Naive thymus-derived CD4-positive, alpha-beta T cell (primary cell): ENCODE measurements at regions not wholly inside any gene's neighbourhood (a gene's known extent, or its start where the extent isn't known, plus 50 kb on each side); places are given as distances from the start of the nearest gene placed in this dataset.

Experiments used
- ATAC-seq: fragments of 150-1000 bp; cut with Tn5 transposase; 2 replicates; pipeline ENCODE4 v1.10.0; 2021; ENCODE audit warnings: mild to moderate bottlenecking, moderate library complexity
- CTCF ChIA-PET: fragments of 350-600 bp; sonication (Branson Sonifier 250); formaldehyde crosslinking; loops from one replicate; lab custom pipeline; 2021; ENCODE audit warnings: antibody characterized with exemption; lab: Charles Lee
- POLR2A ChIA-PET: fragments of 350-600 bp; sonication (Branson Sonifier 250); formaldehyde crosslinking; loops from one replicate; lab custom pipeline; 2021; ENCODE audit warnings: antibody characterized with exemption, inconsistent platforms; lab: Charles Lee
- DNase-seq, 9 donors: peaks; one replicate each; pipeline versions ENCODE4 v3.0.0 to v3.0.0-alpha.2; 2020 to 2022; ENCODE audit warnings: mixed read lengths in 1 of 9
- H3K27ac ChIP-seq: one replicate; pipeline ENCODE4 v1.7.0; 2013; ENCODE audit warnings: mild to moderate bottlenecking, low read depth, low read length, moderate library complexity
- H3K27me3 ChIP-seq, 2 donors: one replicate each; pipeline ENCODE4 v1.7.0; 2013; ENCODE audit warnings: low read length in 2 of 2, mild to moderate bottlenecking in 2 of 2, moderate library complexity in 2 of 2; ENCODE audit not compliant: control insufficient read depth in 2 of 2, insufficient read depth in 2 of 2
- H3K36me3 ChIP-seq, 3 experiments: 1 replicate in 2 of 3; 2 replicates in 1 of 3; pipeline ENCODE4 v1.7.0; 2013; ENCODE audit warnings: low read length in 3 of 3, mild to moderate bottlenecking in 3 of 3, moderate library complexity in 1 of 3; ENCODE audit not compliant: insufficient read depth in 3 of 3, control insufficient read depth in 2 of 3
- H3K4me1 ChIP-seq, 2 donors: one replicate each; pipeline ENCODE4 v1.7.0; 2013; ENCODE audit warnings: low read length in 2 of 2, mild to moderate bottlenecking in 2 of 2, moderate library complexity in 1 of 2; ENCODE audit not compliant: control insufficient read depth in 2 of 2, insufficient read depth in 2 of 2
- H3K4me3 ChIP-seq: 2 replicates; pipeline ENCODE4 v1.7.0; 2013; ENCODE audit warnings: mild to moderate bottlenecking, low read length
- H3K9me3 ChIP-seq, 3 experiments: 1 replicate in 2 of 3; 2 replicates in 1 of 3; pipeline ENCODE4 v1.7.0; 2013; ENCODE audit warnings: low read length in 3 of 3; ENCODE audit not compliant: control insufficient read depth in 2 of 3
- H3K27ac Mint-ChIP-seq, 9 donors: one replicate each; pipeline ENCODE4 v1.8.0; 2020 to 2022; ENCODE audit warnings: mixed read lengths in 9 of 9, mild to moderate bottlenecking in 8 of 9, moderate library complexity in 5 of 9, inconsistent platforms in 2 of 9
- H3K27me3 Mint-ChIP-seq, 5 donors: one replicate each; pipeline ENCODE4 v1.8.0; 2021 to 2022; ENCODE audit warnings: mixed read lengths in 5 of 5, mild to moderate bottlenecking in 1 of 5
- H3K36me3 Mint-ChIP-seq, 5 donors: one replicate each; pipeline ENCODE4 v1.8.0; 2020 to 2022; ENCODE audit warnings: mixed read lengths in 5 of 5, mild to moderate bottlenecking in 3 of 5, inconsistent platforms in 1 of 5
- H3K4me1 Mint-ChIP-seq, 7 donors: one replicate each; pipeline ENCODE4 v1.8.0; 2020 to 2022; ENCODE audit warnings: mixed read lengths in 7 of 7, mild to moderate bottlenecking in 3 of 7, inconsistent platforms in 1 of 7
- H3K4me3 Mint-ChIP-seq, 10 donors: one replicate each; pipeline ENCODE4 v1.8.0; 2020 to 2022; ENCODE audit warnings: mild to moderate bottlenecking in 10 of 10, mixed read lengths in 10 of 10, moderate library complexity in 6 of 10, inconsistent platforms in 2 of 10
- H3K9me3 Mint-ChIP-seq, 11 donors: one replicate each; pipeline ENCODE4 v1.8.0; 2020 to 2022; ENCODE audit warnings: mixed read lengths in 11 of 11, mild to moderate bottlenecking in 4 of 11, inconsistent platforms in 1 of 11, moderate library complexity in 1 of 11
- intact Hi-C, 2 donors: fragments of 100-400 bp; cut with micrococcal nuclease; formaldehyde crosslinking; loops; one replicate each; pipeline ENCODE4 v1.15.1; 2023

- Histone ChIP-seq H3K27ac (no peak overlapping the region), H3K4me1 (no peaks in the 10 kb centered on the region), H3K27me3 (no peaks in the 10 kb centered on the region), H3K36me3 (no peaks in the 10 kb centered on the region), H3K9me3 (no peaks in the 10 kb centered on the region), H3K4me3 (no peak overlapping the region)
- CTCF ChIA-PET: interaction anchor here (0.8 to 3.0 kb wide), 5 partner anchors 19 to 198 kb away, joined by 3 to 32 read pairs (median 3); no protein-coding TSS in a partner anchor
- Mint-ChIP-seq H3K36me3 (no peaks in the 10 kb centered on the region), H3K9me3 (peaks cover 0 to 5% (median 2%) of the 10 kb centered on the region in 11 donors), H3K4me3 (no peak overlapping the region), H3K27ac (no peak overlapping the region), H3K4me1 (peaks cover 0 to 4% (median 0%) of the 10 kb centered on the region in 7 donors), H3K27me3 (peaks cover 0 to 4% (median 0%) of the 10 kb centered on the region in 5 donors)
- intact Hi-C loops: loop anchor here (1.0 to 10.0 kb wide), 5 partner anchors 125 to 538 kb away; no protein-coding TSS in a partner anchor
- ATAC-seq (peak; percentile 77), DNase-seq (peak in 7 of 9 donors; percentile 25 to 64 (median 56))
- POLR2A ChIA-PET: no interaction called here
Observed at GRCh38 chr21:17387030-17387617, 125.7 kb upstream of the CXADR start.

GRCh38 chr21:17388226-17388625 is 124.6 kb upstream of the CXADR start:
- ChIA-PET CTCF (interaction anchor here (1.1 to 3.6 kb wide), 3 partner anchors 20 to 197 kb away, joined by 3 to 29 read pairs (median 6); no protein-coding TSS in a partner anchor), POLR2A (interaction anchor here (0.6 kb wide), 1 partner anchor 208 kb away, joined by 3 read pairs; no protein-coding TSS in a partner anchor)
- no peaks in the 10 kb centered on the region for H3K4me1 ChIP-seq
- H3K27ac ChIP-seq: no peak overlapping the region
- no peaks in the 10 kb centered on the region for H3K27me3 ChIP-seq
- H3K36me3 Mint-ChIP-seq: no peaks in the 10 kb centered on the region
- H3K9me3 ChIP-seq: no peaks in the 10 kb centered on the region
- DNase-seq (no peak), ATAC-seq (no peak)
- H3K27ac Mint-ChIP-seq: no peak overlapping the region
- no peak overlapping the region for H3K4me3 Mint-ChIP-seq
- intact Hi-C loops: loop anchor here in 1 of 2 donors (10.0 kb wide), 1 partner anchor 537 kb away; no protein-coding TSS in a partner anchor
- peaks cover 0 to 4% (median 0%) of the 10 kb centered on the region in 5 donors for H3K27me3 Mint-ChIP-seq
- H3K9me3 Mint-ChIP-seq: no peaks in the 10 kb centered on the region
- no peaks in the 10 kb centered on the region for H3K36me3 ChIP-seq
- no peak overlapping the region for H3K4me3 ChIP-seq
- peaks cover 0 to 4% (median 0%) of the 10 kb centered on the region in 7 donors for H3K4me1 Mint-ChIP-seq

GRCh38 chr21:17389311-17389710 is 123.5 kb upstream of the CXADR start:
- no peak overlapping the region for H3K27ac Mint-ChIP-seq
- Histone ChIP-seq H3K36me3 (no peaks in the 10 kb centered on the region), H3K4me3 (no peak overlapping the region), H3K9me3 (no peaks in the 10 kb centered on the region), H3K4me1 (no peaks in the 10 kb centered on the region), H3K27ac (no peak overlapping the region), H3K27me3 (no peaks in the 10 kb centered on the region)
- intact Hi-C loops: loop anchor here in 1 of 2 donors (10.0 kb wide), 1 partner anchor 535 kb away; no protein-coding TSS in a partner anchor
- no peaks in the 10 kb centered on the region for H3K9me3 Mint-ChIP-seq
- DNase-seq: no peak
- ATAC-seq: no peak
- ChIA-PET CTCF (interaction anchor here (1.6 to 3.6 kb wide), 2 partner anchors 192 to 196 kb away, joined by 6 to 29 read pairs; no protein-coding TSS in a partner anchor), POLR2A (no interaction called here)
- no peak overlapping the region for H3K4me3 Mint-ChIP-seq
- H3K4me1 Mint-ChIP-seq: peaks cover 0 to 4% (median 0%) of the 10 kb centered on the region in 7 donors
- H3K27me3 Mint-ChIP-seq: peaks cover 0 to 4% (median 0%) of the 10 kb centered on the region in 5 donors
- no peaks in the 10 kb centered on the region for H3K36me3 Mint-ChIP-seq

GRCh38 chr21:17390569-17390968 is 122.3 kb upstream of the CXADR start:
- DNase-seq (no peak), ATAC-seq (no peak)
- no peaks in the 10 kb centered on the region for H3K9me3 Mint-ChIP-seq
- no peak overlapping the region for H3K4me3 Mint-ChIP-seq
- H3K9me3 ChIP-seq: no peaks in the 10 kb centered on the region
- ChIA-PET POLR2A (no interaction called here), CTCF (interaction anchor here (0.8 to 3.6 kb wide), 2 partner anchors 164 to 195 kb away, joined by 3 to 29 read pairs; no protein-coding TSS in a partner anchor)
- H3K4me1 Mint-ChIP-seq: peaks cover 0 to 4% (median 0%) of the 10 kb centered on the region in 7 donors
- no peaks in the 10 kb centered on the region for H3K36me3 Mint-ChIP-seq
- intact Hi-C loops: no loop called here
- no peak overlapping the region for H3K4me3 ChIP-seq
- peaks cover 0 to 4% (median 0%) of the 10 kb centered on the region in 5 donors for H3K27me3 Mint-ChIP-seq
- no peaks in the 10 kb centered on the region for H3K4me1 ChIP-seq
- H3K27me3 ChIP-seq: no peaks in the 10 kb centered on the region
- peak overlapping the region in 1 of 9 donors; percentile 61 for H3K27ac Mint-ChIP-seq
- H3K36me3 ChIP-seq: no peaks in the 10 kb centered on the region
- no peak overlapping the region for H3K27ac ChIP-seq

- no peaks in the 10 kb centered on the region for H3K36me3 ChIP-seq
- H3K9me3 Mint-ChIP-seq: no peaks in the 10 kb centered on the region
- H3K27ac Mint-ChIP-seq: no peak overlapping the region
- ChIA-PET POLR2A (no interaction called here), CTCF (interaction anchor here (0.8 kb wide), 1 partner anchor 480 kb away, joined by 3 read pairs; no protein-coding TSS in a partner anchor)
- no peaks in the 10 kb centered on the region for H3K4me1 ChIP-seq
- H3K27me3 ChIP-seq: no peaks in the 10 kb centered on the region
- intact Hi-C loops: no loop called here
- H3K4me3 Mint-ChIP-seq: no peak overlapping the region
- H3K9me3 ChIP-seq: no peaks in the 10 kb centered on the region
- H3K4me1 Mint-ChIP-seq: peaks cover 0 to 4% (median 0%) of the 10 kb centered on the region in 7 donors
- H3K27ac ChIP-seq: no peak overlapping the region
- H3K4me3 ChIP-seq: no peak overlapping the region
- ATAC-seq (no peak), DNase-seq (no peak)
- H3K27me3 Mint-ChIP-seq: peaks cover 0 to 4% (median 0%) of the 10 kb centered on the region in 5 donors
- H3K36me3 Mint-ChIP-seq: no peaks in the 10 kb centered on the region
Observed at GRCh38 chr21:17391811-17392340, 121.0 kb upstream of the CXADR start.

- POLR2A ChIA-PET: no interaction called here
Observed at GRCh38 chr21:17393413-17393812, 119.4 kb upstream of the CXADR start.

More at GRCh38 chr21:17393413-17393812, 119.4 kb upstream of the CXADR start:
- Mint-ChIP-seq H3K36me3 (no peaks in the 10 kb centered on the region), H3K9me3 (peaks cover 0 to 2% (median 0%) of the 10 kb centered on the region in 11 donors), H3K4me3 (no peak overlapping the region), H3K27ac (no peak overlapping the region), H3K4me1 (peaks cover 0 to 3% (median 0%) of the 10 kb centered on the region in 7 donors), H3K27me3 (peaks cover 0 to 4% (median 0%) of the 10 kb centered on the region in 5 donors)
- Histone ChIP-seq H3K27ac (no peak overlapping the region), H3K4me1 (no peaks in the 10 kb centered on the region), H3K4me3 (no peak overlapping the region), H3K27me3 (no peaks in the 10 kb centered on the region), H3K36me3 (no peaks in the 10 kb centered on the region), H3K9me3 (no peaks in the 10 kb centered on the region)
- ATAC-seq (no peak), DNase-seq (no peak)
- CTCF ChIA-PET: interaction anchor here (0.6 to 0.7 kb wide), 2 partner anchors 504 to 917 kb away, joined by 3 to 8 read pairs; no protein-coding TSS in a partner anchor
- intact Hi-C loops: no loop called here
